IPS-15b (cell line): ENCODE measurements at regions not wholly inside any gene's neighbourhood (a gene's known extent, or its start where the extent isn't known, plus 50 kb on each side); places are given as distances from the start of the nearest gene placed in this dataset.
"Not testable (repeated sequence)": the region's sequence is repeated elsewhere in the genome, so short reads cannot be mapped to it uniquely, and the experiment has no call there.

Experiments used
- H3K27me3 ChIP-seq: one replicate; pipeline ENCODE4 v1.6.1; 2013; ENCODE audit warnings: low read length; ENCODE audit not compliant: control insufficient read depth, insufficient read depth
- H3K36me3 ChIP-seq: one replicate; pipeline ENCODE4 v1.6.1; 2013; ENCODE audit warnings: low read length; ENCODE audit not compliant: control insufficient read depth, insufficient read depth
- H3K4me1 ChIP-seq: one replicate; pipeline ENCODE4 v1.6.1; 2013; ENCODE audit warnings: mild to moderate bottlenecking, low read length; ENCODE audit not compliant: control insufficient read depth, insufficient read depth
- H3K4me3 ChIP-seq: one replicate; pipeline ENCODE4 v1.5.1; 2013; ENCODE audit warnings: low read depth, low read length
- H3K9ac ChIP-seq: one replicate; pipeline ENCODE4 v1.6.1; 2013; ENCODE audit warnings: low read depth, mild to moderate bottlenecking, low read length
- H3K9me3 ChIP-seq: one replicate; pipeline ENCODE4 v1.6.1; 2013; ENCODE audit warnings: mild to moderate bottlenecking, low read length; ENCODE audit not compliant: control insufficient read depth, insufficient read depth

DNA sequence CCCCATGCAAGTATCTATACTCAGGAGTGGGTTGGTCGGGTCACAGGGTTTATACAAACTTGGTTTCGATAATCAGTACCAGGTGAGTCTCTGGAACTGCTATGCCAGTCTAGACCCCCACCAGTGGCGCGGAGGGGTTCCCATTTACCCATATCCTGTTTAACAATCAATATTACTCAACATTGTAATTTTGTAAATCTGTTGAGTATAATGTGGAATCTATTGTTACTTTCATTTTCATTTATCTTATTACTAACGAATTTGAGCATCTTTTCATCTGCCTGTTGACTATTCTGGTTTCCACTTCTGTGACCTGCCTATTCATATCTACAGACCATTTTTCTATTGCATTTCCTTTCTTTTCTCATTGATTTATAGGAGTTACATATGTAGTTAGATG lies 275.2 kb upstream of the CRY1 start:
- Histone ChIP-seq H3K9me3 (no peaks in the 10 kb centered on the region), H3K9ac (no peak overlapping the region), H3K27me3 (no peaks in the 10 kb centered on the region), H3K4me3 (no peak overlapping the region), H3K4me1 (no peaks in the 10 kb centered on the region), H3K36me3 (no peaks in the 10 kb centered on the region)

DNA sequence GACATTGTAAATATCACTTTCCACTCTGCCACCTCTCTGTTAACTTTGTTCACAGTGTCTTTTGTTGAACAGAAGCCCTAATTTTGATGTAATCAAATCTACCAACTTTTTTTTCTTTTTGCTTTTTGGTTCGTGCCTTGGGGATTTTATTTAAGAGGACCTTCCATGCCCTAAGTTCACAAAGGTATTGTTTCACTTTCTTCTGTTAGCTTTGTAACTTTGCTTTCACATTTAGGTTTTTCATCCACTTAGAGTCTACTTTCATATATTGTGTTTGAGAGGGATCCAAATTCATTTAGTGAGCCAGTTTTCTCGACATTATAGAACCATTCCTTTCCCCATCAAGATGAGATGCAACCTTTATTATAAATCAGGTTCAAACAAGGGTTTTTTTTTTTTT lies 275.7 kb upstream of the CRY1 start:
- Histone ChIP-seq H3K9me3 (no peaks in the 10 kb centered on the region), H3K27me3 (no peaks in the 10 kb centered on the region), H3K4me1 (no peaks in the 10 kb centered on the region), H3K36me3 (no peaks in the 10 kb centered on the region), H3K9ac (no peak overlapping the region), H3K4me3 (no peak overlapping the region)

DNA sequence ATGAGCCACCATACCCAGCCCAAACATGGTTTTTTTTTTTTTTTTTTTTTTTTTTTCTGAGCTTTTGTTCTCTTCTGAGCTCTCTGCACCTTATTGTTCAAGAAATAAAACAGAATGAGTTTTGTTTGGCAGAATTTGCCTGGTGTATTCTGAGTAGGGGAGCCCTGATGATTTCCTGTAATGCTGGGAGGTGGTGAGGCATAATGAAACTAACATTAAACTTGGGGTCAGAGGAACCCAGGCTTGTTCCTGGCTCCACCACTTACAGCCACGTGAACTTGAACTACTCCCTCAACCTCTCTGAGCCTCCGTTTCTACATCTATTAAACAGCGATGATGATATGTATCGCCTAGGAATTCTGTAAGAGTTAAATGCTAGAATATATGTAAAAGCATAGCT lies 276.3 kb upstream of the CRY1 start:
- Histone ChIP-seq H3K9me3 (no peaks in the 10 kb centered on the region), H3K27me3 (no peaks in the 10 kb centered on the region), H3K4me1 (no peaks in the 10 kb centered on the region), H3K9ac (no peak overlapping the region), H3K36me3 (no peaks in the 10 kb centered on the region), H3K4me3 (no peak overlapping the region)

DNA sequence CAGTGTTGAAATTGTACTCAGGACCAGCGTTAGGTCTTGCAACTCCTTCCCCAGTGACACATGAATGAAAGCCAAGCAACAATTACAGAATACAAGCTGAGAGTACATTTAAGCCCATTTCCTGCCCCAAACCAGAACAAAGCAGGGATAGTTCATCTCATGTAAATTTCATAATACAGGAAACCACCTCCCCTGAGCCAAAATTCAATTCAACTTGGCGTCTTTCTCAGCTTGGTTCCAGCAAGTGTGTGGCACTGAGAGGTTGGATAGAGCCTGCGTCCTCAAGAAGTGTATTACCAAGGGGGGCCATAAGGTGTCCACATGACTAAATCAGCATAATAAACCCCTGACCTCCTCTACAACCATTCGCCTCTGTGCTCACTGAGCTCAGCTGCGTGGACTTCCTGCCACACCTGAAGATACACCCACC lies 278.9 kb upstream of the CRY1 start:
- Histone ChIP-seq H3K9ac (no peak overlapping the region), H3K9me3 (no peaks in the 10 kb centered on the region), H3K27me3 (no peaks in the 10 kb centered on the region), H3K4me3 (no peak overlapping the region), H3K36me3 (no peaks in the 10 kb centered on the region), H3K4me1 (no peaks in the 10 kb centered on the region)

DNA sequence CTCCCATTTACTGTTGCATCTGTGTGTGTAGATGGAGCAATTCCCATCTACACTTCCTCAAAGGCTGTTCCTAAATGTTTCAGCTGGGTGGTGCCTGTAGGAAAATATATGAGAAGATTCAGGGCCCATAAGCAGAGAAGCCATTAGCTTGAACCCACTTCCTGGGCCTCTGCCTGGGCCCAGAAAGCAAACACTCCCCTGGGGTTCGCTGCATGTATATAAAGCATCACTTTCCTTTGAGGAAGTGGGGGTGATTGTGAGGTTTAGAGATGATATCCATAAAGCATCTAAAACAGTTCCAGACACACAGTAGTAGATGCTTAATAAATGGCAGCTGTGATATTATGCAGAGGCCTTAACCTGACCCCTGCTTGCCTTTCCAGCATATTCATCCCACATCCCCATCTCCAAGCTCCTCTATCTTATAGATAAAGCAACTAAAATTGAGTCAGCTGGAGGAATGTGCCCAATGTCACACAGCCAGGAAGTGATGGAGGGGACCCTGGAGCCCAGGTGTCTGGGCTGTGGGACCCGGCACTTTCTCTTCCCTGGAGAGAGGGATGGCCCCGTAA lies 280.0 kb upstream of the CRY1 start:
- Histone ChIP-seq H3K4me1 (no peaks in the 10 kb centered on the region), H3K4me3 (no peak overlapping the region), H3K9ac (no peak overlapping the region)

DNA sequence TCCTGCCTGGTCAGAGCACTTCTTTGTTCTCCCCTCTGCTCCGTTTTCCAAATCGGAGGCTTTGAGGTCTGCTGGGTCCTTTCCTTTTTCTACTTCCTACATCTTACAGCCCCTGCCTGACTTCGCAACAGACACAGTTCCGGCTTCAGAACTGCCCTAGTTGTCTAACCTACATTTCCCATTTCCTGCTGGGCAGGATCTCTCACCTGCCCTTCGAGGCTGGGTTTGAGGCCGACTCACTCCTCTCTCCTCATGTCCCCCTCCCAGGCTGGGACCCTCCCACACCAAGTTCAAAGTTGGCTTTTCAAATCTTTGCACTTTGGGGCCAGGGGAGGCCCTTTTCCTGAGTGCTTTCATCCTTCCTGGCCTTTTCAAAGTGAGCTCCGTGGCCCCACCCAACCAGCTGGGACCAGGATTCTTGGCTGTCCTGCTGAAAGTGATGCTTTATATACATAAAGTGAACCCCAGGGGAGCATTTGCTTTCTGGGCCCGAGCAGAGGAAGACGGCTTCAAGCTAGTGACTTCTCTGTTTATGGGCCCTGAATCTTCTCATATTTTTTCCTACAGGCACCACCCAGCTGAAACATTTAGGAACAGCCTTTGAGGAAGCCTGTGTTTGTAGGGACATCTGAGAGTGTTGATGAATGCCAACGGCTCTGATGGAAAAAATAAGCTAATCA lies 281.0 kb upstream of the CRY1 start:
- H3K36me3 ChIP-seq, result no peaks in the 10 kb centered on the region
- no peaks in the 10 kb centered on the region for H3K27me3 ChIP-seq
- H3K4me3 ChIP-seq, result no peak overlapping the region
- no peak overlapping the region for H3K9ac ChIP-seq
- H3K9me3 ChIP-seq, result no peaks in the 10 kb centered on the region
- no peaks in the 10 kb centered on the region for H3K4me1 ChIP-seq

More for the DNA sequence above, 280.0 kb upstream of the CRY1 start:
- no peaks in the 10 kb centered on the region for H3K36me3 ChIP-seq
- no peaks in the 10 kb centered on the region for H3K27me3 ChIP-seq
- no peaks in the 10 kb centered on the region for H3K9me3 ChIP-seq

DNA sequence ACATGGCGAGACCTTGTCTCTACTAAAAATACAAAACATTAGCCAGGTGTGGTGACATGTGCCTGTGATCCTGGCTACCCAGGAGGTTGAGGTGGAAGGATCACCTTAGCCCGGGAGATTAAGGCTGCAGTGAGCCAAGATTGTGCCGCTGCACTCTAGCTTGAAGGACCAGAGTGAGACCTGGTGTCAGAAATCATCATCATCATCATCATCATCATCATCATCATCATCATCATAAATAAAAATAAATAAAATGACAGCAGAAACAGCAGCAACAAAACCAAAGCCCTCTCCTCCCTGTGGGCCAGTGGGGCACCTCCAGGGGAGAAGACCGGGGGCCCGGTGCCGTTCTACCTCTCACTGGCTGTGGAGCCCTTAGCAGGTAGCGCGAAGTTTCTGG lies 281.9 kb upstream of the CRY1 start:
- Histone ChIP-seq H3K4me3 (no peak overlapping the region), H3K9me3 (no peaks in the 10 kb centered on the region), H3K36me3 (no peaks in the 10 kb centered on the region), H3K27me3 (no peaks in the 10 kb centered on the region), H3K4me1 (peaks cover 4% of the 10 kb centered on the region), H3K9ac (no peak overlapping the region)

DNA sequence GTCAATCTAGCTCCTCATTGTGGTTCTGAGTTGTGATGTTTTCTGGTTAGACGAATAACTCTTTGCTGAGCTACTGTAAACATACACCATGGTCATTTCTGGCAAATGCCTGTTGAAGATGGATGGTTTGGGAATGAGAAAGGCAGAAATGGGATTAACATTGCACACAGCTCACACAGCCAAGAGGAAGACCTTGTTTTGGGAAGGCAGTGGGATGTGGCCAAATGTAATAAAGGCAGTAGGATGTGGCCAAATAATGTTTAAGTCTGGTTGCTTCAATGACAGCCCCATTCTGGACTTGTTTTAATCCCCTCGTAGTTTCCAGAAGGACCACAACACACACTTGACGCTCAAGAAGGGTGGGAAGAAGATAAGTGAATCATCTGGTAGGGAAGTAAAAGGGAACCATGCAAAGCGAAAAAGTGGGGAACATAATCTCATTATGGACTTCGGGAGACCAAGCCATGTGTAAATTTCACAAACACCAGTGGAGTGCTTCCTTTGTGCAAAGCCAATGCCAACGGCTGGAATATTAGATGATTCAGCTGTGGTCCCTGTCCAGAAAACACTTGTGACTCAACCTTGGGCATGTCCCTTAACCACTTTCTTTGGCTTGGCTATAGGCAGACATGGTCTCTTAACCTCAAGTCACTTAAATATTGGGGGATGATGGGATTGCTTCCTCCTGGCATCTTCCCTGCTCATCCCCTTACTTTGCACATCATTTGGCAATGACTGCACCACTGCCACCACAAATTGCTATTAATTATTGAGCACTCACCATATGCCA lies 284.4 kb upstream of the CRY1 start:
- H3K4me3 ChIP-seq, result no peak overlapping the region
- no peaks in the 10 kb centered on the region for H3K27me3 ChIP-seq
- peaks cover 7% of the 10 kb centered on the region for H3K4me1 ChIP-seq

DNA sequence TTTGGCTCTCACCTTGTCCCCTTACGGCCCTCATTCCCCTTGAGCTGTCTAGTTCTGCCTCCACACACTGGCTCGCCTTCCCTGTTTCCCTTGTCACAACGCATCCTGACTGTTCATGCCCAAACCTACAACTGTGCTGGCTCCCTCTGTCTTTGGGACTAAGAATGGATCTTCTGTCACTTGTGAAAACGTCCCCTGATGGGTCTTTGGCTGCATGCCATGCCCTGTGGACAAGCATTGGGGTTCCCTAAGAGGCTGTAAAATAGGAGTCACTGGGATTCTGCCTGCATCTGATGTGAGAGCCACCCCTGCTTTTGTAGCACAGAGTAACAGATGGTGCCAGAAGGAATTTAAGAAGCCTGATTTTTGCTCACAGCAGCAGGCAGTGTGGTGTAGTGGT lies 285.3 kb upstream of the CRY1 start:
- H3K9ac ChIP-seq, result no peak overlapping the region
- no peaks in the 10 kb centered on the region for H3K27me3 ChIP-seq
- no peak overlapping the region for H3K4me3 ChIP-seq
- peaks cover 7% of the 10 kb centered on the region for H3K4me1 ChIP-seq
- no peaks in the 10 kb centered on the region for H3K36me3 ChIP-seq
- no peaks in the 10 kb centered on the region for H3K9me3 ChIP-seq

More for the DNA sequence above, 284.4 kb upstream of the CRY1 start:
- H3K9ac ChIP-seq, result no peak overlapping the region
- H3K36me3 ChIP-seq, result no peaks in the 10 kb centered on the region
- no peaks in the 10 kb centered on the region for H3K9me3 ChIP-seq

DNA sequence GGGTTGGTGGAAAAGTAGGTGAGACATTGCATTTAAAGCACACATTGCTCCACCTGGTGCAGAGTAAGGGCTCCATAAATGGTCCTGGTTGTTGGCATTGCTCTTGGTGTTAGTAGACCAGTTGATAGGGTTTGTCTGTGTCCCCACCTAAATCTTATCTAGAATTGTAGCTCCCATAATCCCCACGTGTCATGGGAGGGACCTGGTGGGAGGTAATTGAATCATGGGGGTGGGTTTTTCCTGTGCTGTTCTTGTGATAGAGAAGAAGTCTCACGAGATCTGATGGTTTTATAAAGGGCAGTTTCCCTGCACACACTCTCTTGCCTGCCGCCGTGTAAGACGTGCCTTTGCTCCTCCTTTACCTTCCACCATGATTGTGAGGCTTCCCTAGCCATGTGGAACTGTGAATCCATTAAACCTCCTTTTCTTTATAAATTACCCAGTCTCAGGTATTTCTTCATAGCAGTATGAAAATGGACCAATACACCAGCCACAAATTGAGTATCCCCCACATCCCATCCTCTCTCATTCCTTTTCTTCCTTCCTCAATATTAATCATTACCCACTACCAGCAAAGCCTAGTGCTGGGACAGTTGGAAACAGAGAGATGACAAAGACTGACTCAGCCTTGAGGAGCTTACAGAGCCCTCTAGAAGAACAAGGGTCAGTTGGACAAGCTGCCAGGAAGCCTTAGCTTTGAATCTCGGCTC lies 285.9 kb upstream of the CRY1 start:
- not testable (repeated sequence) for H3K9ac ChIP-seq, H3K9me3 ChIP-seq, H3K4me1 ChIP-seq, H3K27me3 ChIP-seq, H3K4me3 ChIP-seq, H3K36me3 ChIP-seq

DNA sequence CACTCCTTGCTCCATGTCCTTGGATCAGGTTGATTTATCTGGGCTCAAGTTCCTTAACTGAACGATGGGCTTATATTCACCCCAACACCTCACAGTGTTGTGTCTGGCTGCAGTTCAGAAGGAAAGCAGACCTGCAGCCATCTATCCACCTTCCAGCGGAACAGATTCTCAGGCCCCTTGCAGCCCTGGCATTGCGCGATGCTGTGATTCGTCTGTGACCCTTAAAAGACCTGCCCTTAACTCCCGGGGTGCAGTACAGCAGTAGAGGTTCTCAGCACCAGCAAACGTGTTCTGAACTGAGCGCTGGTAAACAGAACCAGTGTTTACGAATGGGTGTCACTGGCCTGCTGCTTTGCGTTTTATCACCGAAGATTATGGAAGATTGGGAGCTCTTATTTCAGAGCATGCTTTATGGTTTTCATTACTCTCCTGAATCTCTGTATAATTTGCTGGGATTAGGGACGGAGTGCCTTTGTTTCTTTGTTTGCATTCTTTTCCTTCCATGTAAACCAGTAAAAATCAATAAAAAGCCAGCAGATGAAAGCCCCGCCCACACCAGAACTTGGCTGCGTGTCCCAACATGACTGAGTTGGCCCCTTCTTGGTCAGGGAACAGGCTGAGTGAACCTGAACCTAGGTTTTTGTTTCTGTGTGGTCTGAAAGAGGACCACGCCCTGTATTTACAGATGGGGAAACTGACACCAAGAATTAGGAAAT lies 286.7 kb upstream of the CRY1 start:
- peaks cover 7% of the 10 kb centered on the region for H3K4me1 ChIP-seq
- no peaks in the 10 kb centered on the region for H3K36me3 ChIP-seq
- no peak overlapping the region for H3K4me3 ChIP-seq
- H3K9ac ChIP-seq, result no peak overlapping the region
- no peaks in the 10 kb centered on the region for H3K9me3 ChIP-seq
- no peaks in the 10 kb centered on the region for H3K27me3 ChIP-seq
